ENCODE measurements at regions not wholly inside any gene's neighbourhood (a gene's known extent, or its start where the extent isn't known, plus 50 kb on each side); places are given as distances from the start of the nearest gene placed in this dataset.

DNA sequence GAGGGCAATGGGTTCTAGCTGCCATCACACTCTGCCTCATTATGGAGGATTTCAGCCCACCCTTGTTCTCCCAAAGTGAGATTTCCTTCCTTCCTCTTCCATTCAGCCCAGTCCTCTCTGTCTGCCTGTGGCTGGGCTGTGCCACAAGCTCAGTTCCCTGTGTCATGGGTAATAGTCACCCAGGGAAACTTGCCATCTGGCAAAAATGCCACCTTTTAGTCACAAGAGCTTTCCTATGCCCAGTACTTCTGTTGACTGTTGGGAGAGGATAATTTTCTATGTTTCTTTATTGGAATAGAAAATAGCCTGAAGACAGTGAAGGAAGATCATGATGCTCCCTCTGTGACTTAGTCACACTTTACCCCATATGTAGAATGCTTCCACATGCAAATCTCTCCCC is 71.4 kb downstream of the TLR4 start:
- H3K27me3 ChIP-seq (ENCODE audit: control insufficient read depth, insufficient read depth, low read length) = no peaks in the 10 kb centered on the region
- no peak for DNase-seq (ENCODE audit: low read depth in 2 of 2)
- TF ChIP-seq CTCF (conservative IDR thresholded peaks at IDR 0.05 in 1 of 2, IDR thresholded peaks at IDR 0.05 in 1 of 2; ENCODE audit: low read depth in 1 of 2, low read length in 2 of 2) (no peak), EZH2 (IDR thresholded peaks at IDR 0.05; ENCODE audit: low read length, missing control alignments) (no peak)
- no peaks in the 10 kb centered on the region for H3K36me3 ChIP-seq (ENCODE audit: control insufficient read depth, insufficient read depth, low read length)
- H4K20me1 ChIP-seq (ENCODE audit: control insufficient read depth, extremely low read depth, insufficient read depth, low read length) = no peaks in the 10 kb centered on the region
- H3K79me2 ChIP-seq (ENCODE audit: control insufficient read depth, insufficient read depth, low read length) = no peaks in the 10 kb centered on the region
- H2AFZ ChIP-seq (ENCODE audit: low read length) = no peak overlapping the region
- no peak overlapping the region for H3K4me2 ChIP-seq (ENCODE audit: extremely low read depth, insufficient read depth, low read length)
- H3K27ac ChIP-seq (ENCODE audit: insufficient read depth, low read length) = no peak overlapping the region
- H3K9me3 ChIP-seq (ENCODE audit: control insufficient read depth, insufficient read depth, low read depth, low read length) = no peaks in the 10 kb centered on the region
- no peak overlapping the region for H3K9ac ChIP-seq (ENCODE audit: insufficient read depth, low read length)
- no peaks in the 10 kb centered on the region for H3K4me1 ChIP-seq (ENCODE audit: control insufficient read depth, extremely low read depth, insufficient read depth, low read length)
- no peak overlapping the region for H3K4me3 ChIP-seq (replicated peaks in 1 of 4; ENCODE audit: control extremely low read depth in 1 of 4, insufficient read depth in 1 of 4, low read depth in 3 of 4, low read length in 4 of 4)

DNA sequence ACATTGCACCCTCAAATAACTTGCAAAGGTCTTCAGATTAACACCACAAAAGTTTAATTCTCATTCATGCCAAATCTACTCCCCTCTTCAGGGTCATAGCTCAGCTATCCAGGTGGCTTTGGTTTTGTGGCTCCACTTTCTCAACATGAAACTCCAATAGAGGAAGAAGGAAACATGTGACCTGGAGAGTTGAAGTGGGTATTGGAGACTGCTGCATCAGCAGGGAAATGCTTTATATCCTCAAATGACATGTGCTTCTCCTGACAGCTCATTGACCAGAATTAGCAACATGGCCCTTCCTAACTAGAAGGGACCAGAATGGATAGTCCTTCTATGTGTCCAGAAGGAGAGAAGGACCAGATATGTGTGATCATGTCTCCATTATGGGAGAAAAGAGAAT is 73.6 kb downstream of the TLR4 start:
- no peaks in the 10 kb centered on the region for H3K9me3 ChIP-seq (ENCODE audit: control insufficient read depth, insufficient read depth, low read depth, low read length)
- TF ChIP-seq EZH2 (IDR thresholded peaks at IDR 0.05; ENCODE audit: low read length, missing control alignments) = no peak
- TF ChIP-seq CTCF (conservative IDR thresholded peaks at IDR 0.05 in 1 of 2, IDR thresholded peaks at IDR 0.05 in 1 of 2; ENCODE audit: low read depth in 1 of 2, low read length in 2 of 2) = no peak
- H3K27ac ChIP-seq (ENCODE audit: insufficient read depth, low read length) = no peak overlapping the region
- H3K4me3 ChIP-seq (replicated peaks in 1 of 4; ENCODE audit: control extremely low read depth in 1 of 4, insufficient read depth in 1 of 4, low read depth in 3 of 4, low read length in 4 of 4) = no peak overlapping the region
- H2AFZ ChIP-seq (ENCODE audit: low read length) = no peak overlapping the region
- no peaks in the 10 kb centered on the region for H3K79me2 ChIP-seq (ENCODE audit: control insufficient read depth, insufficient read depth, low read length)
- no peaks in the 10 kb centered on the region for H3K4me1 ChIP-seq (ENCODE audit: control insufficient read depth, extremely low read depth, insufficient read depth, low read length)
- H3K9ac ChIP-seq (ENCODE audit: insufficient read depth, low read length) = no peak overlapping the region
- no peaks in the 10 kb centered on the region for H3K36me3 ChIP-seq (ENCODE audit: control insufficient read depth, insufficient read depth, low read length)
- H4K20me1 ChIP-seq (ENCODE audit: control insufficient read depth, extremely low read depth, insufficient read depth, low read length) = no peaks in the 10 kb centered on the region
- no peak overlapping the region for H3K4me2 ChIP-seq (ENCODE audit: extremely low read depth, insufficient read depth, low read length)
- no peaks in the 10 kb centered on the region for H3K27me3 ChIP-seq (ENCODE audit: control insufficient read depth, insufficient read depth, low read length)
- DNase-seq (ENCODE audit: low read depth in 2 of 2) = no peak

DNA sequence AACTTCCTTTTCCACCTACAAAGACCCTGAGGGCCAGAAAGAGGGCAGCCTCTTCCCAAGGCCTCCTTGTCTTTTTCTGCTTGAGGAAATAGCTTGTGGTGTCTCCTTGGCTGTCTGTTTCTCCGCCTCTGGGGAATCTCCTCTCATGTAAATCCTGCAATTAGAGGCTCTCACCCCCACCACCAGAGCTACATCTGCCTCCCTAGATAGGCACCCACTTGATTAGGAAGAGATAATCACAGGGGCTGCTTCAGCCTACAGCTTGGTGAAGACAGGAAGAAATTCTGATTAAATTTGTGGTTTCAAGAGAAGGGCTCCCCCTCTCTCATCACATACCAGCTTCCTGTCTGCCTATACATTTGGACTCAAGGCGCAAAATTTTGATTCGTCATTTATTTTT is 75.6 kb downstream of the TLR4 start:
- Histone ChIP-seq H3K4me2 (ENCODE audit: extremely low read depth, insufficient read depth, low read length) (no peak overlapping the region), H3K79me2 (ENCODE audit: control insufficient read depth, insufficient read depth, low read length) (no peaks in the 10 kb centered on the region), H4K20me1 (ENCODE audit: control insufficient read depth, extremely low read depth, insufficient read depth, low read length) (no peaks in the 10 kb centered on the region), H3K9me3 (ENCODE audit: control insufficient read depth, insufficient read depth, low read depth, low read length) (no peaks in the 10 kb centered on the region), H3K27ac (ENCODE audit: insufficient read depth, low read length) (no peak overlapping the region), H3K4me3 (replicated peaks in 1 of 4; ENCODE audit: control extremely low read depth in 1 of 4, insufficient read depth in 1 of 4, low read depth in 3 of 4, low read length in 4 of 4) (no peak overlapping the region), H2AFZ (ENCODE audit: low read length) (no peak overlapping the region), H3K9ac (ENCODE audit: insufficient read depth, low read length) (no peak overlapping the region), H3K4me1 (ENCODE audit: control insufficient read depth, extremely low read depth, insufficient read depth, low read length) (peaks cover 3% of the 10 kb centered on the region), H3K36me3 (ENCODE audit: control insufficient read depth, insufficient read depth, low read length) (no peaks in the 10 kb centered on the region), H3K27me3 (ENCODE audit: control insufficient read depth, insufficient read depth, low read length) (no peaks in the 10 kb centered on the region)
- TF ChIP-seq EZH2 (IDR thresholded peaks at IDR 0.05; ENCODE audit: low read length, missing control alignments) (no peak), CTCF (conservative IDR thresholded peaks at IDR 0.05 in 1 of 2, IDR thresholded peaks at IDR 0.05 in 1 of 2; ENCODE audit: low read depth in 1 of 2, low read length in 2 of 2) (no peak)
- DNase-seq (ENCODE audit: low read depth in 2 of 2) = no peak
